HG02623 (cell line): ENCODE measurements at regions not wholly inside any gene's neighbourhood (a gene's known extent, or its start where the extent isn't known, plus 50 kb on each side); places are given as distances from the start of the nearest gene placed in this dataset.

Experiments
- ATAC-seq: cut with Tn5 transposase; IDR thresholded peaks from one replicate; pipeline ENCODE4 v1.9.1; 2021; ENCODE audit warnings: moderate library complexity; ENCODE audit not compliant: unreplicated experiment

DNA sequence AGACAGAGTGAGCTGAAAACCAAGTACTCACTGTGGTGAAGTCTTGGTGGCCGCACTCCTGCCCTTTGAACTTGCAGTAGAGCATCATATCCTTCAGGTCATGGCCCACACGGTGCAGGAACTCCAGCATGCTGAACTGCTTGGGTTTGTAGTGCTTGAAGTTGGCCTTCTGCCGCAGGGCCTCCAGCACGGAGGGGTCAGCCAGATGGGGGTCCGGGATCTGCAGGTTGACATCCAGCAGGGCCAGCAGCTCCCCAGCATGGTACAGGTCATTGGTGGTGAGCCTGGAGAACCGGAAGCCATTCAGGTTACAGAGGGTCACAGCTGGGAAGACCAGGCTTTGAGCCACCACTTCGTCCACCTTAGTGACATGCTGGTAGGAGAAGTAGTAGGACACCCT is 99.1 kb upstream of the CCL2 start:
- ATAC-seq, result no peak

DNA sequence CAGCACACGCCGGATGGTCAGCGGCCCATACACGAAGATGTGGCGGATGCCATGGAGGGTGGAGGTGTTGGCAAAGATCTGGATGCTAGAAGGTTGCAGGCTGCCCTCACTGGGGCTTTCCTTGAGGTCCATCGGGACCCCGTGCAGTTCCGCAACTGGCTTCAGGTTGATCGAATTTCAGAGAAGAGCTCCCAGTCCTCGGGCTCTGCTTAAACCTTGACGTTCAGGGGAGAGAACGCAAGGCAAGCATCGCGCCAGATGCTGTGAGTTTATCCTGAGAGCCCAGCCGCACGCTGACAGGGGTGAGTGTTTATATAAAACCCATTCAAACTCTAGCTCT is 98.7 kb upstream of the CCL2 start:
- no peak for ATAC-seq

DNA sequence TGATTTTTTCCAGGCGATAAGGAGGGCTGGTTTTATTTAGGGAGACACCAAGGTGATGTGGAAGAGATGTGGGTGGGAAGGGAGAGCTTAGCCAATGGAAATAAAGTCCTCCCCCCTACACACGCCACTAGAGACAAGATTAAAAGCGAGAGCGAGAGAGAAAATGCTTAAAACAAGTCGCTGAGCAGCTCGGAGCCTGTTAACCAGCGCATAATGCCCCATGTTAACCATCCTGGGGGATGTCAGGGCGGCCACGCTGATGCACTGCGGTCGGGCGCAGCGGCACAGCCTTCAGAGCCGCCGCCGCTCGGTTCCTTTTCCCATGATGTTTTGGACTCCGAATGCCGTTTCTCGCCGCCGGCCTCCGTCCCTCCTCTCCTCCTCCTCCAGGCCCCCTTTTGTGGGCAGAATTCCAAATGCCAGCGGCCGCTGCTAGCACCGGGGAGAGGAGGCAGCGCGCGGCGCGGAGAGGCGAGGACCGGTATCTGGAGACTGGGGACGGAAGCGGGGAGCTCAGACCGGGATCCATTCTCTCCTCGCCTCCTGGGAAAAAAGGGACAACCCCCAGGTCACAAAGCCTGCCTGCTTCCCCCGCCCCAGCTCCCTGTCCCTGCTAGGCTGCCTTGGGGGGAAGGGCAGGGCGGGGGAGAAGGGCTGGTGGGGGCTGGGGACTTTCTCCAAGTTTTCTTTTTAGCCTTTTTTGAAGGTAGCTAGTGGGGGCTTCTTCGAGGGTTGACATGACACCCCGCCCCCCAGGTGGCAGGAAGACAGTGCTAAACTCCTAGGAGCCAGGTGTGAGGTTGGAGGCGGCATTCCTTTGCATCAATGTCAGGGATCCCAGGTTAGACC is 98.1 kb upstream of the CCL2 start:
- no peak for ATAC-seq

GRCh38 chr17:34161690-34162089 is 93.4 kb upstream of the CCL2 start:
- no peak for ATAC-seq

GRCh38 chr17:34163123-34163522 is 92.0 kb upstream of the CCL2 start:
- no peak for ATAC-seq

DNA sequence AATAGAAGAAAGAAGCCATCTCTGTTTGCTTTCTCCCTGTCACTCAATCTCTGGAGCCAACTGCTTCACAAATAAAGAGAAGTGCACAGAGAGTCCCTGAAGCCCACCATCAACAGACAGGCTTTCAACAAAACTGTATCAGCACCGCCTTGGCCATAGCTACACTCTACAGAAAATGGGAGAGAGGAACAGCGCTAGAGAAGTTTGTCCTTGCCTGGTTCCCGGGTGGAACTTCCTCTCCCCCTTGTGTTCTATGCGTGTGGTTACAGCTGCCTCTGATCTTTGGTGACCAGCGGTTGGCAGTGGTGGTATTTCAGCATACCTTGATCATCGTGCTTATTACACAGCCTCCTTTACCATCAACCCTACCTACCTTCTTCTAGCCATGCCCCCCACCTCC is 91.4 kb upstream of the CCL2 start:
- ATAC-seq, result no peak

DNA sequence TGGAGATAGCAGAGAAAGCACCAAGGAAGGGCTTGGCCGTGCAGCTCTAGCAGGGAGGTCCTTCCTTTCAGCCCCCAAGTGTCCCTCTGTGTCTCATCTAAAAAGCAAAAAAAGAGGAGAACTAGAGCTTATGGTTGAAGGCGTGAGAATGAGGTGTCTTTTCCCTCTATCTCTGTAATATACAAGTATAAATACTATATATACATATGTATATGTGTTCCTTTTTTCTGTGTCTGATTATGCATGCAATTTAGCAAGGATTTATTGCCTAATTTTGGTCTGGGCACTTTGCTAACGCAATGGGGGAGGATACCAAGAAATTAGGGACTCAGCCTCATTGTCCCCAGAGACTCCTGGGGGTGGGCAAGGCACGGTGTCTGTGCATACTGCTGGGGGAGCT is 90.2 kb upstream of the CCL2 start:
- no peak for ATAC-seq

- ATAC-seq, result no peak
Measured at GRCh38 chr17:34166352-34166751, 88.7 kb upstream of the CCL2 start.

DNA sequence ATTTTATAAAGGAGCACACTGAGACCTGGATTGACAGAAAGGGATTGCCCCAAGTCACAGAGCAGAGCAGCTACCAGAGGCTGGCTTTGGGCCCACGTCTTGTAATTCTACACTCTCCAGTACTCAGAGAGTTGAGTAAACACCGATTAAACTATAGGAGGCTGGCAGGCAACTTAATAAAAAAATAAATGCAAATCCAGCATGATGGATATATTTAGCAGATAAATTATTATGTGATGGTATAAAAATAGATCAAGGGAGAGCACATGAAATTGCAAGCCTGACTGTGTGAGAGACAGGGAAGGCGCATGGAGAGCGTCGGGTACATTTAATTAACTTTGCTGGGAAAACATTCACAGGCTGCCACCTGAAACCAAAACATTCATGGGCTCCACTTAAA is 87.7 kb upstream of the CCL2 start:
- no peak for ATAC-seq

GRCh38 chr17:34168989-34169388 is 86.1 kb upstream of the CCL2 start:
- no peak for ATAC-seq

- no peak for ATAC-seq
Measured at GRCh38 chr17:34169496-34169895, 85.6 kb upstream of the CCL2 start.

GRCh38 chr17:34171245-34171818 is 83.8 kb upstream of the CCL2 start:
- no peak for ATAC-seq

- no peak for ATAC-seq
Measured at GRCh38 chr17:34172390-34172918, 82.6 kb upstream of the CCL2 start.

- ATAC-seq, result no peak
Measured at GRCh38 chr17:34173241-34173640, 81.8 kb upstream of the CCL2 start.

DNA sequence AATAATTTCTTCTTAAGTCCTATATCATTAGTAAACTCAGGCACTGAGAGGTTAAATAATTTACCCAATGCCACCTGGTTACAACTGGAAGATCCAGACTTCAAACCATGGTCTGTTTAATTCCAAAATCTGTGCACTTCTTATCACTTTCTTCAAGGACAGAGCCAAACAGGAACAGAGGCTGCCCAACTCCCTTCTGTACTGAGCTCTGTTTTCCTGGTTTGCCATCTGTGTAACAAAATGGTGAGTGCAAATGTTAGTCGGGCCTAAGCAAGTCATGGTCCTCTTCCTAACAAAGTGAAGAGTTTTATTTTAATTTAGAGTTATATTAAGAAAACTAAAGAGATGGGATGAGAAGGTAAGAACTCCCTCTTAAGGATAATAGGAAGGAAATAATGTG is 80.6 kb upstream of the CCL2 start:
- ATAC-seq, result no peak

GRCh38 chr17:34176440-34176839 is 78.6 kb upstream of the CCL2 start:
- ATAC-seq, result no peak

DNA sequence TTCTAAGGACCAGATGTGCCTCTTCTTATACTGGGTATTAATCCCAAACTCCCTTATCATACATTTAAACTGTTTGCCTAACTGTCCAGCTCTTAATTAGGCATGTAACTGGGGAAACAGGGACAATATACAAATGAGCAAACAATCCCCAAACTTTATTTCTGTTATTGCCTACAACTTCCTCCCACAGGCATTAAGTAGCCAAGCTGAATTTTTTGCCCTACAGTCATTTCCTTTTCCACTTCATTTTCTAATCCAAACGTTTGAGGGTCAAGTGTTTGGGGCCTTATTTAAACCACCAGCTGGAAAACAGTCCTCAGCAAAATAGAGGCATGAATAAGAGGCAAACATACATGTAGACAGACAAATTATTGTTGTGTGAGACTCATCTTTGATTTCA is 77.4 kb upstream of the CCL2 start:
- ATAC-seq, result no peak

- no peak for ATAC-seq
Measured at GRCh38 chr17:34178092-34178491, 77.0 kb upstream of the CCL2 start.

DNA sequence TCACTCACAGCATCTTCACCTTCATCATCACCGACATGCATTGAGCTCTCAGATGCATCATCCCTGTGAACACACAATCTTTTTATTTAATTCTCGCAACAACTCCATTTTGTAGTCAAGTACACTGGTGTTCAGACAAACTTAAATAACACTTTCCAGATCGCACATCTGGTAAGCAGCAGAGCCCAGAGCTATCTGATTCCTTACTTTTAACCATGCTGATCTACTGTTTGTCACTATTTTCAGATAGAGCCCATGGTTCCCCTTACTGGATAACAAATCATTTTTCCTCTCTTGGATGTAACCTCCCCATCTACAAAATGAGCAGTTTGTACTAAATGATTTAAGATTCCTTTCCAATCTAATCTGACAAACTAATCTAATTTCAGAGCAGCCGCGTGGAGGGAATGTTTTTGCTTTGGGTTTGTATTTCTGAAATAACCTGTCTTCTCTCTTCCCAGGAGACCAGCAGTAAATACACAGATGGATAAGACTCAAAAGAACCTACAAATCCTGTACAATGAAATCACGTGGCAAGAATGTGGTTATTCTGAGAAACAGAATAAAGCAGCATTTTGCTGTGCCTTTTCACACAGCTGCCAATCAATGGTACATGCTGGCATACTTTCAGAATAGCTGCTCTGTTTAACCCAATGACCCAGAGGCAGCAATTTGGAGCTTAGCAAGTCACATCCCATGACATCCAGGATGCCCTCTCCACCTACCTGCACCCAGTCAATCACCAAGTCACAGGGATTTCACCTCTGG is 72.9 kb upstream of the CCL2 start:
- ATAC-seq, result no peak

GRCh38 chr17:34195987-34196386 is 59.1 kb upstream of the CCL2 start:
- ATAC-seq, result no peak

- ATAC-seq, result no peak
Measured at GRCh38 chr17:34198519-34198918, 56.6 kb upstream of the CCL2 start.

DNA sequence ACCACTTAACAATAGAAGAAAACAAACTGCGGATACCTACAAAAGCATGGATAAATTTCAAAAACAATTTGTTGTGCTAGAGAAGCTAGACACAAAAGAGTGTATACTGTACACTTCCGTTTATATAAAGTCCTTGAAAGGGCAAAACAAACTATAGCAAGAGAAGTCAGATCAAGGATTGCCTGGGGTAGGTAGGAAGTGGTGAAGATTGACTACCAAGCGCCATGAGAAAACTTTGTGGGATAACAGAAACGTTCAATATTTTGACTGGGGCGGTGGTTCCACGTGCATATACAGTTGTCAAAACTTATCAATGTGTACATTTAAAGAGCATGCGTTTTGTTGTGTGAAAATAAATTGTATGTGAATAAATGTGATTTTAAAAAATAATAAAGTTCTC is 55.6 kb upstream of the CCL2 start:
- no peak for ATAC-seq
